Posterior vena cava (tissue), 2 donors: ENCODE measurements at regions not wholly inside any gene's neighbourhood (a gene's known extent, or its start where the extent isn't known, plus 50 kb on each side); places are given as distances from the start of the nearest gene placed in this dataset.
A peak's percentile ranks its signal among the peaks of the same experiment; 100 is the strongest.

ENCODE experiments used
- DNase-seq: peaks from one replicate; pipeline ENCODE4 v3.0.0-alpha.2; 2020; ENCODE audit warnings: low spot score
- intact Hi-C, 2 donors: fragments of 100-400 bp; cut with DNase I; formaldehyde crosslinking; loops; one replicate each; pipeline versions ENCODE4 v1.14.1 to v1.14.2; 2022 to 2023
- microRNA-seq, 2 donors: library from miRNA; unstranded; fragments of <30 nt; microRNA quantifications; one replicate each; pipeline ENCODE4 v1.2.0, GENCODE V29; 2020 to 2021; ENCODE audit warnings: borderline microRNAs expressed in 2 of 2
- donor health status: DM: yes; HTN: yes; CAD: no.
- donor health status: DM: yes; HTN: yes; CAD: no.

- intact Hi-C loops: no loop called here
- no peak for DNase-seq
These were observed 1348.0 kb downstream of the TMEM121 start for GRCh38 chr14:106874350-106874749.

- DNase-seq: no peak
- intact Hi-C loops: no loop called here
These were observed 1349.1 kb downstream of the TMEM121 start for GRCh38 chr14:106875503-106875902.

- DNase-seq: no peak
These were observed 1350.3 kb downstream of the TMEM121 start for GRCh38 chr14:106876711-106877110.

GRCh38 chr14:106877517-106877916, 1351.1 kb downstream of the TMEM121 start:
- no peak for DNase-seq
- intact Hi-C loops: no loop called here

More at GRCh38 chr14:106876711-106877110, 1350.3 kb downstream of the TMEM121 start:
- intact Hi-C loops: no loop called here

GRCh38 chr14:106879241-106879640, 1352.9 kb downstream of the TMEM121 start:
- intact Hi-C loops: no loop called here
- DNase-seq: peak; percentile 79

GRCh38 chr14:106883218-106883692, 1356.9 kb downstream of the TMEM121 start:
- peak; percentile 81 for DNase-seq
- intact Hi-C loops: no loop called here

Small RNAs in the stretch of these regions (microRNA-seq; reads per million reads assigned to microRNA genes)
- gene MIR4507 (0 reads per million in 2 donors), gene MIR4537 (0 reads per million in 2 donors), gene MIR4538 (0 reads per million in 2 donors), gene MIR4539 (0 reads per million in 2 donors), gene MIR5195 (0 reads per million in 2 donors), gene MIR8071-1 (0 reads per million in 2 donors), gene MIR8071-2 (0 reads per million in 2 donors)
